Esophagus mucosa (tissue), 1 donor: ENCODE measurements at regions not wholly inside any gene's neighbourhood (a gene's known extent, or its start where the extent isn't known, plus 50 kb on each side); places are given as distances from the start of the nearest gene placed in this dataset.
"Not testable (repeated sequence)": the region's sequence is repeated elsewhere in the genome, so short reads cannot be mapped to it uniquely, and the experiment has no call there.

Experiments used
- ATAC-seq: fragments of 200-7000 bp; cut with Tn5 transposase; one replicate; pipeline ENCODE4 v1.9.1; 2020
- donor health status: DM: yes; HTN: yes; CAD: no.

DNA sequence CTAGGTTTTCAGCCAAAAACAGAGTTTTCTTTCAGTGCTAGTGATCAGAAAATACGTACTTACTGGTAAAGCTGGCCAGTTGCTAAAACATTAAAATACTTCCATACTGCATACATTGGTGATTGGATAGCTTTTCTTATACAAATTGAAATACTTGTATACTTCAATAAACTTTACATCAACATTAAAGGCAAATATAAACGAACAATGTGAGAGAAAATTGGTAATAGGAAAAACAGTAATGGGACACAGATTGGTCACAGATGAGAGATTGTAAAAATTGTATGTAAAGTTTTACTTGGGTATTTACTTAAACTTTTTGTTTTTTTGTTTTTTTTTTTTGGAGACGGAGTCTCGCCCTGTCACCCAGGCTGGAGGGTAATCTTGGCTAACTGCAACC lies 391.7 kb downstream of the TFEC start:
- ATAC-seq: no peak

- ATAC-seq: no peak
These were observed 393.4 kb downstream of the TFEC start for GRCh38 chr7:115637128-115637527.

- ATAC-seq: no peak
These were observed 394.7 kb downstream of the TFEC start for GRCh38 chr7:115635876-115636275.

DNA sequence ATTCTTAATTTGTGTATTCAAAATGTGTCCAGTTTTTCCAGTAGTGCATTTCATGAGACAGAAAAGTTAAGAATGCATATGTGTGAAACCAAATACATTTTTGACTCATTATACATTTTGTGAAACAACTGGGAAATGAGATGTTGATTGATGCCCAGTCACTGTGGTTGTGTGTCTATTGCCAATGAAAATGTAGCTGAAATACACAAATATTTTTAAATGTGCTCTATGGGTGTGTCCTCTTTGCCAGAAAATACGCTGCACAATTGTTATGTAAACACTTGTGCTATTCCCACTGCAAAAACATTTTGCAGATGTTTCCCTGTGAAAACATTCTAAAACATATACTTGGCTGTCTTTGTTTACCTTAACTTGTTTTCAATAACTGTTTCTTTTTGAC lies 395.2 kb downstream of the TFEC start:
- no peak for ATAC-seq

DNA sequence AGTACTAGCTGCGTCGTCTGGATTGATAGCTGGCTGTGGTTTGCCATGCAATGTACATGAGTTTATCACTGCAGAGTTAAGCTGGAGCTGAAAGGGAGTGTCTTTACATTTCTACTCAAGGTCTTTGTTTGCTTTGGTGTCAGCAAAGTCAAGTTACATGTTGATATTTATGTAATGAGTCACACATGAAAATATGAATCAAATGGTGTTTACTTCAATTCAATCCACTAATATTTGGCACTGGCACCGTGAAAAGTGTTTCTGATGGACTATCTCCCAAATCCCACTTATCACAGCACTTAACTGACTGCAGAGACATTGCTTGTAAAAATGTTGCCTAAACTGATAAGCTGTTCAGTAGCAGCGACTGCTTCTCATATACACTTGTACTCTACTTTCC lies 395.9 kb downstream of the TFEC start:
- no peak for ATAC-seq

DNA sequence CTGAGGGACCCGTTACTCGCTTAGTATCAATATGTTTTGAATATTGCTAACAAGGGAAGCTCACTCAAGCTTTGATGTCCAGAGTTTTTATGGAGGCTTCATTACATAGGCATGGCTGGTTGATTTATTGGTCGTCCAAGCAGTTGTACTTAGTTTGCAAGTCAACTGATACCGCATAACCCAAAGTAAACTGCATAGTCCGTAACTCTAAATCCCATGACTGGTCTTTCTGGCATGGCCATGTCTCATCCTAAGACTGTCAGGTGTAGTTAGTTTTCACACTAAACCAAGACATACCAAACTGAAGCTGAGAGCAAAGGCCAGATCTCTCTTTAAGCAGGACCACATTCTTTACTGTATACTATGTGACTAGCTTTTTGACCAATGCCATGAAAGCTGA lies 397.9 kb downstream of the TFEC start:
- ATAC-seq: no peak

DNA sequence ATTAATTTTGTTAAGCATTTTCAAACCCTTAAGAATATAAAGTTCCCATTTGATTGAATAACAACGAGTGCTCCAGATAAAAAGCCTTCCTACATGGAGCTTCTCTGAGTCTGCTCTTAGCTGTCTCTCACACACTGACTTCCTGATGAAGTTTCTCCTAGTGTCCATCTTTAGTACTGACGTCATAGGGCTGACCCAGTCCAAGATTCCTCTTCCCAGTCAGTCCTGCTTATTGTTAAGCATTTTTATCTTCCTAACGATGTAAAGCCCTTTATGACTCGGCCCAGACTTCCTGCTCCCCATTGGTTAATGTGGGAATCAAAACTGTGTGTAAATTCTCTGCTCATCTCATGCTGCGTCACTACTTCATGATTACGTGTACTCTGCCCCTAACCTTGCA lies 398.8 kb downstream of the TFEC start:
- ATAC-seq: no peak

DNA sequence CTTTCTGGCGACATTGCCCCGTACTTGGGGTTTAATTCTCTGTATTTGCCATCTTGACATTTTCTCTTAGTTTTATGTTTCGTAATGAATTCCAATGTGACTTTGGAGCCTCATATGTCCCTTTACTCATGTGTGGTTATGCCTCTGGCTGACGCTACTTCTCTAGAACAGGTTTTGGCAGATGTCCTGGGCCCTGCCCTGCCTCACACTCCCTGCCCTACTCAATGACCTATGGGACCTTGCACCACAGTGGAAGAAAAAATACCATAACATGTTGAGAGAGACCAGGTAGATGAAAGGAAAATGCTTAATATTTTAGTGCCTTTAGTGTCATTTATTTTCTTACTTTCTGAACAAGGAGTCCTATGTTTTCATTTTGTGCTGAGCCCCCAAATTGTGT lies 400.5 kb downstream of the TFEC start:
- ATAC-seq: no peak

GRCh38 chr7:115618676-115619075 lies 411.9 kb downstream of the TFEC start:
- ATAC-seq: no peak

DNA sequence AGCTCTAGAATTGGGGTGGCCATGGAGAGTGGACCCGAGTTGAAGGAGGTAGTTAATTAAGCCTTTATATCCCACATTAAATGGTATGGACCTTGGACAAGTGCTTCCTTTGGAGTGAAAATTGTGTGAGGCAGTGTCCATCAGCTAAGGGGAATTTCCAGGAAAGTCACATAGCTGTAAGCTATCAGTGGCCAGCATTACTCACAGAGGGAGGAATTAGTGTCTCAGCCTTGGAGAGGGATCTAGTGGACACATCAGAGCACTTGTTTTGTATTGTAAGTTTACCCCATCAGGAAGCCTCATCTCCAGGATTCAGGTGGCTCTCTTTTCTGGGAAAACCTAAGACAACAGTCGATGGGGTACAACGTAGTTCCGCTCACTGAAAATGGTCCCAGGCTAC lies 416.7 kb downstream of the TFEC start:
- ATAC-seq: no peak

DNA sequence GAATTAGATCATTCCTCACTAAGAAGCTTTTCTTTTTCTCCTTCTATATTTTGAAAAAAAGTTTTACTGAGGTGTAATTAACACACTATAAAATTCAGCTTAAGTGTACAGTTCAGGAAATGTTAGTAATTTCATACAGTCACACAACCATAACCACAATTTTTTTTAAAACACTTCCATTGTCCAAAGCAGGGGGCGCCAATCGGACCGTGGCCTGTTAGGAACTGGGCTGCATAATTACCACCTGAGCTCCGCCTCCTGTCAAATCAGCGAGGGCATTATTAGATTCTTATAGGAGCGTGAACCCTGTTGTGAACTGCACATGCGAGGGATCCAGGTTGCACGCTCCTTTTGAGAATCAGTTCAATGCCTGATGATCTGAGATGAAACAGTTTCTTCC lies 427.1 kb downstream of the TFEC start:
- ATAC-seq: no peak

DNA sequence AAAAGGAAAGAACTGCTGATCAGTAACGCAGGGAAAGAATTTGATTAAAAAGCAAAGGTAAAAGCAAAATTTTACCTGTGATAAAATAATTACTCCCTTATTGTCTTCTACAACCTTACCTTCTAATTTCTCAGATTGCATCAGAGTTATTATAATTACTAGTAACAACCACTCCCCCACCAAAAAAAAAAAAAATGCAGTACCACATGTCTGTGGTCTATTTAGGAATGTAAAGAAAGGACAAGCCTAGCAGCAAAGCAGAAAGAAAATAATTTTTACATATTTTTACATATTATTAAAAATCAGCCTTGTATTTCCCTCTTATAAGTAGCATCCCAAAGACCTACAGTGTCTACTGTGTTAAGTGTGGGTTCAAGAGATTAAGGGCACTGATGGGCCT lies 430.4 kb downstream of the TFEC start:
- ATAC-seq: no peak

- not testable (repeated sequence) for ATAC-seq
These were observed 431.4 kb downstream of the TFEC start for GRCh38 chr7:115599184-115599583.

- not testable (repeated sequence) for ATAC-seq
These were observed 433.3 kb downstream of the TFEC start for GRCh38 chr7:115597220-115597619.

DNA sequence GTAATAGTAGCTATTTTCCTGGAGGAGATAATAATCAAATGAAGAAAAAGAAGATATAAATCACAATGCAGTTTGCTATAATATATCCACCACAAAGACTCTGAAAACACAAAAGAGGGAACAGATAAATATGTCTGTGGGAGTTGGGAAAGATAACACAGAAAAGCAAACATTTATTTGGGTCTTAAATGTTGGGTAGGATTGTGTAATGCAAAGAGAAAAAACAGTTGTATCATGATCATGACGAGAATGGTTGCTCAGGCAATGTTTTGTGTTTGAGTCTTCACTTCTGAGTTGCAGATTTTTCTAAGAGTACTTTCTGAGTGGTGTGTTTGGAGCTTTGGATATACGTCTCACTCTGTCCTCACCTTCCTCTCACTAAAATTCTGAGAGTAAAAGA lies 437.5 kb downstream of the TFEC start:
- no peak for ATAC-seq

- no peak for ATAC-seq
These were observed 445.4 kb downstream of the TFEC start for GRCh38 chr7:115585015-115585718.

DNA sequence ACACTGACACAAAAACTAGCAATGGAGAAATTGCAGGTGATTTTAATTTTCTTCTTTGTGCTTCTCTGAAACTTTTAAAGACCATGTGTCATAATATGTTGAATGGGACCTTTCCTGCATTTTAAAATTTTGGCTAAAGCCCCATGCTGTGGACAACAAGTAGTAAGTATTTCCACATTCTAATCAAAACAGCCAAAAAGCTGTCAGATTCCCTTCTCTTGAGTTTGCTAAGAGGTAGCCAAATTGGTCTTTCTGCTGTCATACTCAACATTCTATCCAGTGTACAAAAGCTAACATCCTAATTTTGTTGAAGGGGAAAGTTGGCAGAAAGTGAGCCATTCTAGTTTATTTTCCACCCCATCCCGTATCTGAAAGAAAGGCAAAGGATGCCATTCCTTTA lies 447.6 kb downstream of the TFEC start:
- no peak for ATAC-seq

DNA sequence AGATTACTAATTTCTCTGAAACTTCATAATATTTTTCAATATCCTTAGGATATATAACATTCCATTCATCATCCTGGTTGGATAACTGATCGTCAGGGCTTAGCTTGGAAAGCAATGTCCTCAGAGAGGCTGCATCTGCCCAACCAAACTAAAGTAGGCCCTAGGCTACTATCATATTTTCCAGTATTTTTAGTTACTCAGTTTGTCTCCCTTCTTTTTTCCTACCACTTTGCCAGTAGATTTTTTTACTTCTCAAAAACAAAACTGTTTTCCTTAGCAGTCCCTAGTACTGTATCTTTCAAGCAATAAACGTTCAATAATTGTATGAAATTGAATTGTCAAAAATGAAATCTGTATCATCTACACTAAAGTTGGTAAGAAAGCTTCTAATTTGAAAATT lies 452.0 kb downstream of the TFEC start:
- ATAC-seq: no peak

DNA sequence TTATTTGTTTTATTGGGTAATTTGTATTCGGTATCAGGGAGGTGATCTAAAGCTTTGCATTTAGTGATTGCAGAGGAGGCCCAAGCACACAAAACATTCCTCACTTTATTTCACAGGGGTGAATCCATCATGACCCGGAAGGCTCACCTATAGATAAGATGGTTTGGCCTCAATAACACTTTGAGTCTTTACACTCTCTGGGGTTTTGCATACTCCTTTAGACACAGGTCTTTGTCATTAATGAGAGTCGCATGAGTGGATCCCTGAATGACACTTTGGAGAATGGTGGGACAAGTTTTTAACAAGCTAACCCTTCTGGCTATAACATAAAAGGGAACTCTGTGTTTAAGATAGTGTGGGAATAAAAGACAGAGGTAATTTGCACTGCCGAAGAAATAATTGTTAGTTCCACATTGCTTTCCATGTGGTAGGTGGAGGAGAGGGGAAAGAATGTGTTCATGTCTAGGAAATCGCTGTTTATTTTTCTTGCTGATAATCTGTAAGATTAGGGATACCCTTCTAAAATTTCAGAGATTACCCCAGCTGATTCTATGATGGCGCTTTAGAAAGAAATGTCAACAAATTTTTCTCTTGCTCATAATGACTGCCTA lies 455.8 kb downstream of the TFEC start:
- no peak for ATAC-seq

DNA sequence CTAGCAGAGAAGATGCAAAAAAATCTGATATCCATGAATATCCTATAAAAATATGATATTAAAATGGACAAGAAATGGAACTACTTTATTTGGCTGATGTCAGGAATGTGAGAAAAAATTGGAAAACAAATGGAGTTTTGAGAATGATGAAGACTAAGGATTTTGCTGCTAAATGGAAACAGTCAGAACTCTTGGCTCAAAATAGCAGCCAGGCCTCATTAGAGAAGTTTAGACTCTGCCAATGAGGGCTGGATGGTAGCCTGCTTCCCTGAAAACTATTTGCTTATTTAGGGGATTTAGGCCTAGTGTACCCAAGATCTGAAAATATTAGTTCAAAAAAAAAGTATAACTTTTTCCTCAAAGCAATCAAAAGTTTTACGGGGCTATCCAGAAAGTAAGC lies 458.5 kb downstream of the TFEC start:
- ATAC-seq: no peak

DNA sequence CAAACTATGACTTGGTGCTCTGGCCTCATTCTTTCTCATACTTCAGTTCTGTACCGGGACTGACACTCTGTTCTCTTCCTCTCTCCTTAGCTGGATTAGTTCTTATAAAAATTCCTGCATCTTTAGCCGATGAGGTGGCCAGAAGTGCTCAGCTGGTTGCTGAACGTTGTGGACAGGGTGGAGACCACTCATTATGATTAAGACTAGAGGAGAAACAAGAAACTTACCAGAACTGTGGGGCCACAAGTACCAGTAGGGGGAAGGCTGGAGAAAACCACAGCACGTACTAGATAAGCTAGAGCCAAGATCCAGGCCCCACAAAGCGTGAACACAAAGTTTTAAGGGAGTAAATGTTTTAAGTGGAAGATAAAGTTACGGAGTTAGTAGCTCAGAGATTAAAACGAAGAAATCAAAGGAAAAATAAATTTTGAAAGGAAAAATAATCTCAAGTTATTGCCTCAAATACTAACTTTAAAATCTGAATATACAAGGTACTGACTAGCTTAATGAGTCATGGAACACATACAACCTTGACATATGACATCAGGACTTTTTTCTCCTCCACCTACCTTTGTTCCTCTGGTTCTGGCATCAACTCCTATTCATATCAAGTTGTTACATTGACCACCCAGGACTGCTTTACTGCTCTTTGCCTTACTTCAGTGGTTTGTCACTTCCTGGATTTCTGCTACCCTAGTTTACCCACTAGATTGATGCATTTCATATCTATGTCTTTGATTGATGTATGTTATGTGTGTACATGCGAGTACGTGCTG lies 469.0 kb downstream of the TFEC start:
- no peak for ATAC-seq

- no peak for ATAC-seq
These were observed 470.7 kb downstream of the TFEC start for GRCh38 chr7:115559877-115560276.

DNA sequence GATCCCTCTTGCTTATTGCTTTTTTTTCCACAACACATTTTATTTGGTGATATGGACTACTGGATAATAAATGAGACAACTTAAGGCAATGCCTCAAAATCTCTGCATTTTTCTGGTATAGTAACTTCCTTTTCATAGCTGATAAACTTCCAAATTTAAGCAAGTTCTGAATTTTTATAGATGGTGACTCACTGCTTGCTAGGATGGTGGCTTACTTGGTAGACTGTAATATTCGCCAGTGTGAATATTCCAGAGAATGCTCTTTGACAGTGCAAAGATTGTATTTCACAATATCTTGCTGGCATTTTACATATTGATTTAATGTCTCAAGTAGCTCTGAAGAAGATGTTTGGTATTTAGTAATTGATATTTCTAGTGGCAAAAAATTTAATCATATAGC lies 472.4 kb downstream of the TFEC start:
- ATAC-seq: no peak

GRCh38 chr7:115557296-115557695 lies 473.3 kb downstream of the TFEC start:
- ATAC-seq: not testable (repeated sequence)
